Liver (tissue), 8 donors: ENCODE measurements at regions not wholly inside any gene's neighbourhood (a gene's known extent, or its start where the extent isn't known, plus 50 kb on each side); places are given as distances from the start of the nearest gene placed in this dataset.
"Not testable (repeated sequence)": the region's sequence is repeated elsewhere in the genome, so short reads cannot be mapped to it uniquely, and the experiment has no call there.

Experiments used
- DNase-seq: peaks from one replicate; pipeline ENCODE4 v3.0.0-alpha.2; 2017; ENCODE audit warnings: low spot score
- H3K27ac ChIP-seq, 2 donors: one replicate each; pipeline ENCODE4 v1.7.0; 2013; ENCODE audit warnings: inconsistent platforms in 2 of 2, low read length in 2 of 2, control low read depth in 1 of 2, low read depth in 1 of 2, mild to moderate bottlenecking in 1 of 2
- H3K27me3 ChIP-seq, 4 donors: one replicate each; pipeline versions ENCODE4 v1.6.1 to v1.7.0; 2013; ENCODE audit warnings: low read length in 3 of 4, inconsistent platforms in 1 of 4, mild to moderate bottlenecking in 1 of 4, moderate library complexity in 1 of 4; ENCODE audit not compliant: control insufficient read depth in 4 of 4, insufficient read depth in 4 of 4
- H3K36me3 ChIP-seq, 4 donors: one replicate each; pipeline versions ENCODE4 v1.6.1 to v1.7.0; 2013; ENCODE audit warnings: low read length in 3 of 4, mild to moderate bottlenecking in 3 of 4, low read depth in 1 of 4, moderate library complexity in 1 of 4; ENCODE audit not compliant: control insufficient read depth in 4 of 4, insufficient read depth in 3 of 4
- H3K4me1 ChIP-seq, 4 donors: one replicate each; pipeline versions ENCODE4 v1.6.1 to v1.7.0; 2013; ENCODE audit warnings: low read length in 3 of 4, mild to moderate bottlenecking in 3 of 4, moderate library complexity in 1 of 4; ENCODE audit not compliant: control insufficient read depth in 4 of 4, insufficient read depth in 4 of 4
- H3K4me3 ChIP-seq, 3 donors: one replicate each; pipeline versions ENCODE4 v1.6.1 to v1.7.0; 2013; ENCODE audit warnings: low read length in 3 of 3, control low read depth in 1 of 3, low read depth in 1 of 3, mild to moderate bottlenecking in 1 of 3
- H3K9ac ChIP-seq, 2 donors: one replicate each; pipeline ENCODE4 v1.7.0; 2013; ENCODE audit warnings: low read length in 2 of 2, mild to moderate bottlenecking in 2 of 2, moderate library complexity in 2 of 2, control low read depth in 1 of 2, low read depth in 1 of 2
- H3K9me3 ChIP-seq, 4 donors: one replicate each; pipeline versions ENCODE4 v1.6.1 to v1.7.0; 2013; ENCODE audit warnings: low read length in 3 of 4; ENCODE audit not compliant: control insufficient read depth in 4 of 4
- ATF3 ChIP-seq: IDR thresholded peaks from 2 replicates; pipeline ENCODE4 v1.6.1; 2016; ENCODE audit warnings: antibody characterized with exemption
- CTCF ChIP-seq: fragments of 150-350 bp; IDR thresholded peaks from 2 replicates; pipeline ENCODE4 v1.5.1; 2017; ENCODE audit warnings: improper control_type of control experiment, low read depth, low read length; ENCODE audit not compliant: missing input control
- EGR1 ChIP-seq, 2 donors: IDR thresholded peaks; 2 replicates each; pipeline ENCODE4 v1.6.1; 2016 to 2018; ENCODE audit warnings: antibody characterized with exemption in 2 of 2, low read depth in 2 of 2
- FOXA1 ChIP-seq: IDR thresholded peaks from 2 replicates; pipeline ENCODE4 v1.6.1; 2016; ENCODE audit warnings: antibody characterized with exemption
- FOXA2 ChIP-seq: IDR thresholded peaks from 2 replicates; pipeline ENCODE4 v1.6.1; 2016; ENCODE audit warnings: antibody characterized with exemption
- GABPA ChIP-seq, 2 donors: IDR thresholded peaks in 1 of 2; conservative IDR thresholded peaks in 1 of 2; 2 replicates each; pipeline ENCODE4 v1.6.1; 2016; ENCODE audit warnings: antibody characterized with exemption in 2 of 2, mild to moderate bottlenecking in 1 of 2, moderate library complexity in 1 of 2
- HNF4A ChIP-seq, 2 donors: conservative IDR thresholded peaks; 2 replicates each; pipeline ENCODE4 v1.6.1; 2016; ENCODE audit warnings: antibody characterized with exemption in 2 of 2, mild to moderate bottlenecking in 2 of 2
- HNF4G ChIP-seq: IDR thresholded peaks from 2 replicates; pipeline ENCODE4 v1.6.1; 2016; ENCODE audit warnings: antibody characterized with exemption
- JUND ChIP-seq, 2 donors: IDR thresholded peaks; 2 replicates each; pipeline ENCODE4 v1.6.1; 2016; ENCODE audit warnings: antibody characterized with exemption in 2 of 2
- MAX ChIP-seq: IDR thresholded peaks from 2 replicates; pipeline ENCODE4 v1.6.1; 2016; ENCODE audit warnings: antibody characterized with exemption
- NR2F2 ChIP-seq: IDR thresholded peaks from 2 replicates; pipeline ENCODE4 v1.6.1; 2016; ENCODE audit warnings: antibody characterized with exemption
- RAD21 ChIP-seq, 2 donors: IDR thresholded peaks; 2 replicates each; pipeline ENCODE4 v1.6.1; 2016; ENCODE audit warnings: antibody characterized with exemption in 2 of 2, mild to moderate bottlenecking in 2 of 2
- REST ChIP-seq: IDR thresholded peaks from 2 replicates; pipeline ENCODE4 v1.6.1; 2016; ENCODE audit warnings: antibody characterized with exemption, mild to moderate bottlenecking
- RXRA ChIP-seq, 2 donors: IDR thresholded peaks; 2 replicates each; pipeline ENCODE4 v1.6.1; 2017 to 2018; ENCODE audit warnings: antibody characterized with exemption in 2 of 2, mild to moderate bottlenecking in 1 of 2
- SP1 ChIP-seq: IDR thresholded peaks from 2 replicates; pipeline ENCODE4 v1.6.1; 2018; ENCODE audit warnings: antibody characterized with exemption, mild to moderate bottlenecking
- TAF1 ChIP-seq: conservative IDR thresholded peaks from 2 replicates; pipeline ENCODE4 v1.6.1; 2016; ENCODE audit warnings: antibody characterized with exemption, mild to moderate bottlenecking
- YY1 ChIP-seq: IDR thresholded peaks from 2 replicates; pipeline ENCODE4 v1.6.1; 2016; ENCODE audit warnings: antibody characterized with exemption, mild to moderate bottlenecking
- ZBTB33 ChIP-seq: IDR thresholded peaks from 2 replicates; pipeline ENCODE4 v1.6.1; 2016; ENCODE audit warnings: antibody characterized with exemption
- WGBS: extraction: QIAGEN DNeasy Blood & Tissue Kit; methylation state at CpG from one replicate; pipeline ENCODE4 v1.1.7; 2013; 5-methylcytosine and 5-hydroxymethylcytosine counted together
- donor health status: healthy.
- donor health status: healthy.
- donor health status: healthy.
- donor health status: healthy.
- donor health status: healthy.

GRCh38 chr4:64727960-64728359 lies 318.7 kb upstream of the TECRL start (continued):
- TF ChIP-seq HNF4A (conservative IDR thresholded peaks at IDR 0.05) = no peak
- no peak for TF ChIP-seq FOXA1

- not testable (repeated sequence) for H3K36me3 ChIP-seq, H3K9ac ChIP-seq, H3K27me3 ChIP-seq, H3K27ac ChIP-seq, H3K4me1 ChIP-seq, H3K4me3 ChIP-seq, H3K9me3 ChIP-seq, DNase-seq
- WGBS = 58% methylated on average over 5 of the region's 5 CpGs
Measured at GRCh38 chr4:64727391-64727790, 318.1 kb upstream of the TECRL start.

- H3K9me3 ChIP-seq = no peaks in the 10 kb centered on the region
- no peak overlapping the region for H3K9ac ChIP-seq
- H3K36me3 ChIP-seq = no peaks in the 10 kb centered on the region
- TF ChIP-seq EGR1 (IDR thresholded peaks at IDR 0.05; ENCODE audit: low read depth in 2 of 2) (no peak), FOXA1 (no peak), RAD21 (IDR thresholded peaks at IDR 0.05) (no peak), ATF3 (no peak), JUND (IDR thresholded peaks at IDR 0.05) (no peak), SP1 (no peak), CTCF (no peak), GABPA (IDR thresholded peaks at IDR 0.05 in 1 of 2, conservative IDR thresholded peaks at IDR 0.05 in 1 of 2) (no peak), NR2F2 (no peak), HNF4G (no peak), FOXA2 (no peak), ZBTB33 (no peak), HNF4A (conservative IDR thresholded peaks at IDR 0.05) (no peak), YY1 (no peak), TAF1 (no peak), MAX (no peak), REST (no peak), RXRA (IDR thresholded peaks at IDR 0.05) (no peak)
- WGBS = 83% methylated on average over 9 of the region's 9 CpGs
- no peaks in the 10 kb centered on the region for H3K4me1 ChIP-seq
- H3K4me3 ChIP-seq = no peak overlapping the region
- no peak for DNase-seq
- H3K27me3 ChIP-seq = no peaks in the 10 kb centered on the region
- no peak overlapping the region for H3K27ac ChIP-seq
Measured at GRCh38 chr4:64724689-64725088, 315.4 kb upstream of the TECRL start.
